ENCODE measurements at regions not wholly inside any gene's neighbourhood (a gene's known extent, or its start where the extent isn't known, plus 50 kb on each side); places are given as distances from the start of the nearest gene placed in this dataset.

DNA sequence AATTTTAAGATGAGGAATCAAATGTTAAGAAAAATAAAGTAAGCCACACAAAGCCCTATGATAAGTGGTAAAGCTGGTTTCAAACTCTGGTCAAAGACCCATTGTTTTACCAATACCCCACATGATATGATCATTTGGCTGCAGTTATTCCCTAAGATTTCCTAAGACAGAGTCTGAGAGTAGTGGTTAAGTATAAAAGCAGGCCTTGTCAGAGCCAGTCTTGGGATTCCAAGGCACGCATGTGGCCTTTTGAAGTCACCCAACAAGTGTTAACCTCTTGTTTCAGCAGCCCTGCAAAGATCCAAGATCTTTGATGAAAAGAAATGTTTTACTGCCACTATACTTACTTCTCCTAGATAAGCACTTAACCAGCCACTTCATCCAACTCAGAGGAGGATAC is 159.2 kb downstream of the SIPA1L2 start:
- TF ChIP-seq, protein P1, sequence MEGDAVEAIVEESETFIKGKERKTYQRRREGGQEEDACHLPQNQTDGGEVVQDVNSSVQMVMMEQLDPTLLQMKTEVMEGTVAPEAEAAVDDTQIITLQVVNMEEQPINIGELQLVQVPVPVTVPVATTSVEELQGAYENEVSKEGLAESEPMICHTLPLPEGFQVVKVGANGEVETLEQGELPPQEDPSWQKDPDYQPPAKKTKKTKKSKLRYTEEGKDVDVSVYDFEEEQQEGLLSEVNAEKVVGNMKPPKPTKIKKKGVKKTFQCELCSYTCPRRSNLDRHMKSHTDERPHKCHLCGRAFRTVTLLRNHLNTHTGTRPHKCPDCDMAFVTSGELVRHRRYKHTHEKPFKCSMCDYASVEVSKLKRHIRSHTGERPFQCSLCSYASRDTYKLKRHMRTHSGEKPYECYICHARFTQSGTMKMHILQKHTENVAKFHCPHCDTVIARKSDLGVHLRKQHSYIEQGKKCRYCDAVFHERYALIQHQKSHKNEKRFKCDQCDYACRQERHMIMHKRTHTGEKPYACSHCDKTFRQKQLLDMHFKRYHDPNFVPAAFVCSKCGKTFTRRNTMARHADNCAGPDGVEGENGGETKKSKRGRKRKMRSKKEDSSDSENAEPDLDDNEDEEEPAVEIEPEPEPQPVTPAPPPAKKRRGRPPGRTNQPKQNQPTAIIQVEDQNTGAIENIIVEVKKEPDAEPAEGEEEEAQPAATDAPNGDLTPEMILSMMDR (conservative IDR thresholded peaks at IDR 0.05), result no peak
- TF ChIP-seq ZFX (IDR thresholded peaks at IDR 0.05), result no peak

All from C4-2B (cell line).